WTC11 (cell line): ENCODE measurements at regions not wholly inside any gene's neighbourhood (a gene's known extent, or its start where the extent isn't known, plus 50 kb on each side); places are given as distances from the start of the nearest gene placed in this dataset.

ENCODE experiments used
- ATAC-seq: fragments of 200-7000 bp; cut with Tn5 transposase; 2 replicates; pipeline ENCODE4 v1.10.0; 2021; ENCODE audit warnings: mild to moderate bottlenecking, moderate library complexity
- CTCF ChIA-PET: fragments of 300-600 bp; sonication (Branson Sonifier 250); formaldehyde crosslinking; loops from one replicate; lab custom pipeline; 2021; ENCODE audit warnings: antibody characterized with exemption; lab: Charles Lee
- POLR2A ChIA-PET: fragments of 350-600 bp; sonication (Branson Sonifier 250); formaldehyde crosslinking; loops from one replicate; lab custom pipeline; 2021; ENCODE audit warnings: antibody characterized with exemption; lab: Charles Lee
- DNase-seq: peaks from one replicate; pipeline ENCODE4 v3.0.0; 2021; ENCODE audit warnings: low spot score
- H3K27ac Mint-ChIP-seq: 2 replicates; pipeline ENCODE4 v1.8.0; 2021; ENCODE audit warnings: mixed read lengths
- H3K27me3 Mint-ChIP-seq: 2 replicates; pipeline ENCODE4 v1.8.0; 2021; ENCODE audit warnings: low read depth, mild to moderate bottlenecking, moderate library complexity, mixed read lengths
- H3K36me3 Mint-ChIP-seq: 2 replicates; pipeline ENCODE4 v1.8.0; 2021; ENCODE audit warnings: mixed read lengths
- H3K4me1 Mint-ChIP-seq: 2 replicates; pipeline ENCODE4 v1.8.0; 2022; ENCODE audit warnings: mixed read lengths
- H3K4me3 Mint-ChIP-seq: 2 replicates; pipeline ENCODE4 v1.8.0; 2021; ENCODE audit warnings: mild to moderate bottlenecking, moderate library complexity, mixed read lengths
- H3K9me3 Mint-ChIP-seq: 2 replicates; pipeline ENCODE4 v1.8.0; 2021; ENCODE audit warnings: mixed read lengths
- ATF1 ChIP-seq: sonication (generic); formaldehyde crosslinking; IDR thresholded peaks from 2 replicates; pipeline ENCODE4 v1.8.1; 2023; ENCODE audit warnings: mild to moderate bottlenecking, moderate library complexity, missing genetic modification reagents
- CBFB ChIP-seq: sonication (generic); formaldehyde crosslinking; IDR thresholded peaks from 2 replicates; pipeline ENCODE4 v1.8.1; 2022; ENCODE audit warnings: mild to moderate bottlenecking, low read depth, missing genetic modification reagents
- E2F1 ChIP-seq: sonication (generic); formaldehyde crosslinking; IDR thresholded peaks from 2 replicates; pipeline ENCODE4 v1.8.0; 2022; ENCODE audit warnings: mild to moderate bottlenecking, missing genetic modification reagents
- GABPB1 ChIP-seq: sonication (generic); formaldehyde crosslinking; IDR thresholded peaks from 2 replicates; pipeline ENCODE4 v1.8.1; 2023; ENCODE audit warnings: mild to moderate bottlenecking, missing genetic modification reagents
- GRHL2 ChIP-seq: fragments of 250-450 bp; sonication (Bioruptor Pico); IDR thresholded peaks from 2 replicates; pipeline ENCODE4 v1.8.0; 2022; ENCODE audit warnings: mild to moderate bottlenecking, moderate library complexity; ENCODE audit not compliant: insufficient replicate concordance, severe bottlenecking
- GTF2I ChIP-seq: fragments of 250-450 bp; sonication (Bioruptor Pico); conservative IDR thresholded peaks from 2 replicates; pipeline ENCODE4 v1.4.0; 2021; ENCODE audit warnings: mild to moderate bottlenecking
- JAZF1 ChIP-seq: fragments of 250-450 bp; sonication (Bioruptor Pico); IDR thresholded peaks from 2 replicates; pipeline ENCODE4 v1.9.0; 2021; ENCODE audit warnings: moderate library complexity, mild to moderate bottlenecking, inconsistent platforms
- MYBL2 ChIP-seq: sonication (generic); formaldehyde crosslinking; IDR thresholded peaks from 2 replicates; pipeline ENCODE4 v1.8.1; 2023; ENCODE audit warnings: mild to moderate bottlenecking, moderate library complexity, missing genetic modification reagents
- NR2C2 ChIP-seq: sonication (generic); formaldehyde crosslinking; IDR thresholded peaks from 2 replicates; pipeline ENCODE4 v1.8.0; 2022; ENCODE audit warnings: mild to moderate bottlenecking, missing genetic modification reagents
- SMAD3 ChIP-seq: sonication (generic); formaldehyde crosslinking; IDR thresholded peaks from 2 replicates; pipeline ENCODE4 v1.8.0; 2022; ENCODE audit warnings: missing genetic modification reagents, mild to moderate bottlenecking, borderline replicate concordance
- TCF7 ChIP-seq: sonication (generic); formaldehyde crosslinking; IDR thresholded peaks from 2 replicates; pipeline ENCODE4 v1.8.0; 2022; ENCODE audit warnings: mild to moderate bottlenecking, low read depth, missing genetic modification reagents, moderate library complexity
- TEAD1 ChIP-seq: sonication (generic); formaldehyde crosslinking; IDR thresholded peaks from 2 replicates; pipeline ENCODE4 v1.8.0; 2022; ENCODE audit warnings: mild to moderate bottlenecking, missing genetic modification reagents
- USF2 ChIP-seq: sonication (generic); formaldehyde crosslinking; IDR thresholded peaks from 2 replicates; pipeline ENCODE4 v1.8.1; 2023; ENCODE audit warnings: mild to moderate bottlenecking, missing genetic modification reagents, moderate library complexity
- ZNF219 ChIP-seq: sonication (generic); formaldehyde crosslinking; IDR thresholded peaks from 2 replicates; pipeline ENCODE4 v1.8.0; 2023; ENCODE audit warnings: missing genetic modification reagents, mild to moderate bottlenecking, borderline replicate concordance
- TF ChIP-seq, protein P1 (sequence below): fragments of 250-450 bp; sonication (Bioruptor Pico); IDR thresholded peaks from 2 replicates; pipeline ENCODE4 v1.9.0; 2021; ENCODE audit warnings: moderate library complexity, mild to moderate bottlenecking, inconsistent platforms, borderline replicate concordance
- TF ChIP-seq, protein P2 (sequence below): sonication (generic); formaldehyde crosslinking; IDR thresholded peaks from 2 replicates; pipeline ENCODE4 v1.8.0; 2022; ENCODE audit warnings: mild to moderate bottlenecking, missing genetic modification reagents
- TF ChIP-seq, protein P3 (sequence below): sonication (generic); formaldehyde crosslinking; IDR thresholded peaks from 2 replicates; pipeline ENCODE4 v1.8.1; 2022; ENCODE audit warnings: missing genetic modification reagents, borderline replicate concordance

GRCh38 chr5:84642795-84643194, 258.1 kb upstream of the EDIL3 start:
- Mint-ChIP-seq H3K4me3 (no peak overlapping the region), H3K9me3 (peaks cover 12% of the 10 kb centered on the region; the same call in 1 of the 2 replicates)
- no peak for ATAC-seq
- CTCF ChIA-PET = no interaction called here
- TF ChIP-seq USF2 (CRISPR knock-in tag) (no peak), GTF2I (CRISPR knock-in tag) (no peak), SMAD3 (CRISPR knock-in tag) (no peak), GABPB1 (no peak), CBFB (no peak), MYBL2 (CRISPR knock-in tag) (no peak), ZNF219 (CRISPR knock-in tag) (no peak), GRHL2 (CRISPR knock-in tag) (no peak), ATF1 (no peak), TCF7 (CRISPR knock-in tag) (no peak), JAZF1 (CRISPR knock-in tag) (no peak)
- TF ChIP-seq, protein P1, sequence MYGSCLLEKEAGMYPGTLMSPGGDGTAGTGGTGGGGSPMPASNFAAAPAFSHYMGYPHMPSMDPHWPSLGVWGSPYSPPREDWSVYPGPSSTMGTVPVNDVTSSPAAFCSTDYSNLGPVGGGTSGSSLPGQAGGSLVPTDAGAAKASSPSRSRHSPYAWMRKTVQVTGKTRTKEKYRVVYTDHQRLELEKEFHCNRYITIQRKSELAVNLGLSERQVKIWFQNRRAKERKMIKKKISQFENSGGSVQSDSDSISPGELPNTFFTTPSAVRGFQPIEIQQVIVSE (CRISPR knock-in tag) = no peak
- TF ChIP-seq, all 79 proteins: peak for 0
- POLR2A ChIA-PET = no interaction called here
- no peak for DNase-seq
- Mint-ChIP-seq H3K4me1 (peaks cover 24% of the 10 kb centered on the region), H3K36me3 (no peaks in the 10 kb centered on the region), H3K27me3 (no peaks in the 10 kb centered on the region), H3K27ac (no peak overlapping the region)

- peaks cover 12% of the 10 kb centered on the region; the same call in 1 of the 2 replicates for H3K9me3 Mint-ChIP-seq
- ChIA-PET POLR2A (no interaction called here), CTCF (no interaction called here)
- H3K4me3 Mint-ChIP-seq = no peak overlapping the region
- DNase-seq = no peak
- H3K36me3 Mint-ChIP-seq = no peaks in the 10 kb centered on the region
- H3K4me1 Mint-ChIP-seq = peaks cover 20% of the 10 kb centered on the region
- no peaks in the 10 kb centered on the region for H3K27me3 Mint-ChIP-seq
- ATAC-seq = no peak
- TF ChIP-seq, protein P2, sequence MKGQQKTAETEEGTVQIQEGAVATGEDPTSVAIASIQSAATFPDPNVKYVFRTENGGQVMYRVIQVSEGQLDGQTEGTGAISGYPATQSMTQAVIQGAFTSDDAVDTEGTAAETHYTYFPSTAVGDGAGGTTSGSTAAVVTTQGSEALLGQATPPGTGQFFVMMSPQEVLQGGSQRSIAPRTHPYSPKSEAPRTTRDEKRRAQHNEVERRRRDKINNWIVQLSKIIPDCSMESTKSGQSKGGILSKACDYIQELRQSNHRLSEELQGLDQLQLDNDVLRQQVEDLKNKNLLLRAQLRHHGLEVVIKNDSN = no peak
- TF ChIP-seq E2F1 (no peak), CBFB (no peak), USF2 (CRISPR knock-in tag) (no peak)
- H3K27ac Mint-ChIP-seq = no peak overlapping the region
Measured at GRCh38 chr5:84642324-84642723, 257.6 kb upstream of the EDIL3 start.

DNA sequence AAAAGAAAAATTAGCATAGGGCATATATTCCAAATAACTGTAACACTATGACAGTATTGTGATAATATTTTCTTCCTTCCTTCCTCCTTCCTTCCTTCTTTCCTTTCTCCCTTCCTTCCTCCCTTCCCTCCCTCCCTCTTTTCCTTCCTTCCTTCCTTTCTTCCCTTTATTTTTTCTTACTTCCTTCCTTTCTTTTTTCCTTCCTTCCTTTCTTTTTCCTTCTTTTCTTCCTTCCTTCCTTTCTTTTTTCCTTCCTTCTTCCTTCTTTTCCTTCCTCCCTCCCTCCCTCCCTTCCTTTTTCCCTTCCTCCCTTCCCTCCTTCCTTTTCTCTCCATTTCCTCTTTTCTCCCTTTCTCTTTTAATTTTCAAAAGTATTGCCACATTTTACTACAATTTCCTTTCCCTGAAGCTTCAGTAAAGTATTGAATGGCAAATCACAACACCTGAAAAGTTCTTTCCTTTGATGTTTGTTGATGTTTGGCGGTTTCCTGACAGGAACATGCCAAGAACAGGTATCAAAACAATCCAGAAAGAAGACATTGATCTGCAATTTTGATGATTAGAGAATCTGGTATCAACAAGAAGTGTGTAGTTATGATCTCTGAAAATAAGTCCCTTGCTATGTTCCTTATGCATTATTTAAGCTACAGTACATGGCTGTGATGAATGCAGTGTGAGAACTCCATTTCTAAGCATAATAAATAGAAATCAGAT, 253.1 kb upstream of the EDIL3 start:
- peaks cover 13% of the 10 kb centered on the region for H3K4me1 Mint-ChIP-seq
- H3K9me3 Mint-ChIP-seq = peaks cover 4% of the 10 kb centered on the region; the same call in 1 of the 2 replicates
- CTCF ChIA-PET = interaction anchor here (1.0 kb wide), 1 partner anchor 411 kb away, joined by 3 read pairs; no protein-coding TSS in a partner anchor
- H3K36me3 Mint-ChIP-seq = no peaks in the 10 kb centered on the region
- TF ChIP-seq, protein P3, sequence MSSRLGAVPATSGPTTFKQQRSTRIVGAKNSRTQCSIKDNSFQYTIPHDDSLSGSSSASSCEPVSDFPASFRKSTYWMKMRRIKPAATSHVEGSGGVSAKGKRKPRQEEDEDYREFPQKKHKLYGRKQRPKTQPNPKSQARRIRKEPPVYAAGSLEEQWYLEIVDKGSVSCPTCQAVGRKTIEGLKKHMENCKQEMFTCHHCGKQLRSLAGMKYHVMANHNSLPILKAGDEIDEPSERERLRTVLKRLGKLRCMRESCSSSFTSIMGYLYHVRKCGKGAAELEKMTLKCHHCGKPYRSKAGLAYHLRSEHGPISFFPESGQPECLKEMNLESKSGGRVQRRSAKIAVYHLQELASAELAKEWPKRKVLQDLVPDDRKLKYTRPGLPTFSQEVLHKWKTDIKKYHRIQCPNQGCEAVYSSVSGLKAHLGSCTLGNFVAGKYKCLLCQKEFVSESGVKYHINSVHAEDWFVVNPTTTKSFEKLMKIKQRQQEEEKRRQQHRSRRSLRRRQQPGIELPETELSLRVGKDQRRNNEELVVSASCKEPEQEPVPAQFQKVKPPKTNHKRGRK (CRISPR knock-in tag) = peak; percentile 77; the same call in 1 of the 2 replicates
- TF ChIP-seq NR2C2 = no peak
- no peak for TF ChIP-seq TEAD1 (CRISPR knock-in tag)
- no peak overlapping the region for H3K4me3 Mint-ChIP-seq
- ATAC-seq (no peak), DNase-seq (no peak)
- no peaks in the 10 kb centered on the region for H3K27me3 Mint-ChIP-seq
- POLR2A ChIA-PET = no interaction called here
- H3K27ac Mint-ChIP-seq = peak overlapping the region; percentile 78
